ENCODE measurements at regions not wholly inside any gene's neighbourhood (a gene's known extent, or its start where the extent isn't known, plus 50 kb on each side); places are given as distances from the start of the nearest gene placed in this dataset.

GRCh38 chr7:131012477-131013031 is 278.5 kb upstream of the KLF14 start:
- Mint-ChIP-seq H3K27me3 (ENCODE audit: low read depth) (no peaks in the 10 kb centered on the region), H3K4me1 (peaks cover 28% of the 10 kb centered on the region), H3K9me3 (no peaks in the 10 kb centered on the region), H3K36me3 (no peaks in the 10 kb centered on the region), H3K27ac (peak overlapping the region; percentile 53; the same call in 1 of the 2 replicates), H3K4me3 (no peak overlapping the region)
- ATAC-seq (no peak), DNase-seq (ENCODE audit: low spot score) (no peak)
- ChIA-PET CTCF (interaction anchor here (1.4 to 2.8 kb wide), 2 partner anchors 28 to 115 kb away, joined by 4 to 14 read pairs; no protein-coding TSS in a partner anchor), POLR2A (interaction anchor here (0.7 kb wide), 1 partner anchor 512 kb away, joined by 6 read pairs; no protein-coding TSS in a partner anchor)
- TF ChIP-seq CREB1 (CRISPR knock-in tag; IDR thresholded peaks at IDR 0.05) (no peak), ZNF219 (CRISPR knock-in tag; IDR thresholded peaks at IDR 0.05; ENCODE audit: borderline replicate concordance) (no peak), MXD4 (CRISPR knock-in tag; IDR thresholded peaks at IDR 0.05; ENCODE audit: borderline replicate concordance) (no peak), NFYB (CRISPR knock-in tag; conservative IDR thresholded peaks at IDR 0.05; ENCODE audit: low read depth) (no peak), ZBTB21 (CRISPR knock-in tag; IDR thresholded peaks at IDR 0.05; ENCODE audit: borderline replicate concordance) (no peak)

DNA sequence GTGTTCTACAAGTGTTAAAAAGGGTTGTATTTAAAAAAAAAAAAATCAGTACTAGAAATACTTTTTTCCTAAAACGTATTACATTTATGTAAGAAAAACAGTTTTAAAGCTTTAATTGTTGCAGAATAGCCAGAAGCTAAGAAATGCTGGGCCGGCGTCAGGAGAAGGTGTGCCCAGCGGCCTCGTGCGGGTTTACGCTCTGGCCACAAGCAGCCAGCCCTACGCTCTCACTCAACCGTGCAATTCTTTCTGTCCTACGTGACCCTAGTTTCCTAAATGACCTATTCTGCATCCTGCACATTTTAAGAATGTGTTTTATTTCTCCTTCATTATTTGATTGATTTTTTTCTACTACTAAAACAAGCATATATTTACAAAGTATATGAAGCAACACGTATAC is 279.7 kb upstream of the KLF14 start:
- DNase-seq (ENCODE audit: low spot score) (no peak), ATAC-seq (no peak)
- H3K27ac Mint-ChIP-seq: no peak overlapping the region
- no peaks in the 10 kb centered on the region for H3K9me3 Mint-ChIP-seq
- no peak overlapping the region for H3K4me3 Mint-ChIP-seq
- no peaks in the 10 kb centered on the region for H3K36me3 Mint-ChIP-seq
- no peaks in the 10 kb centered on the region for H3K27me3 Mint-ChIP-seq (ENCODE audit: low read depth)
- ChIA-PET POLR2A (no interaction called here), CTCF (interaction anchor here (2.8 kb wide), 1 partner anchor 117 kb away, joined by 14 read pairs; no protein-coding TSS in a partner anchor)
- TF ChIP-seq ZNF121 (CRISPR knock-in tag; IDR thresholded peaks at IDR 0.05): no peak
- no peak for TF ChIP-seq NR2C2 (CRISPR knock-in tag; IDR thresholded peaks at IDR 0.05)
- no peak for TF ChIP-seq PRRX2 (CRISPR knock-in tag; IDR thresholded peaks at IDR 0.05)
- TF ChIP-seq CDX4 (CRISPR knock-in tag; IDR thresholded peaks at IDR 0.05; ENCODE audit: borderline replicate concordance): no peak
- TF ChIP-seq, protein P1, sequence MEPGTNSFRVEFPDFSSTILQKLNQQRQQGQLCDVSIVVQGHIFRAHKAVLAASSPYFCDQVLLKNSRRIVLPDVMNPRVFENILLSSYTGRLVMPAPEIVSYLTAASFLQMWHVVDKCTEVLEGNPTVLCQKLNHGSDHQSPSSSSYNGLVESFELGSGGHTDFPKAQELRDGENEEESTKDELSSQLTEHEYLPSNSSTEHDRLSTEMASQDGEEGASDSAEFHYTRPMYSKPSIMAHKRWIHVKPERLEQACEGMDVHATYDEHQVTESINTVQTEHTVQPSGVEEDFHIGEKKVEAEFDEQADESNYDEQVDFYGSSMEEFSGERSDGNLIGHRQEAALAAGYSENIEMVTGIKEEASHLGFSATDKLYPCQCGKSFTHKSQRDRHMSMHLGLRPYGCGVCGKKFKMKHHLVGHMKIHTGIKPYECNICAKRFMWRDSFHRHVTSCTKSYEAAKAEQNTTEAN (CRISPR knock-in tag; IDR thresholded peaks at IDR 0.05): no peak
- TF ChIP-seq RELA (CRISPR knock-in tag; IDR thresholded peaks at IDR 0.05; ENCODE audit: borderline replicate concordance): no peak
- TF ChIP-seq, protein P2, sequence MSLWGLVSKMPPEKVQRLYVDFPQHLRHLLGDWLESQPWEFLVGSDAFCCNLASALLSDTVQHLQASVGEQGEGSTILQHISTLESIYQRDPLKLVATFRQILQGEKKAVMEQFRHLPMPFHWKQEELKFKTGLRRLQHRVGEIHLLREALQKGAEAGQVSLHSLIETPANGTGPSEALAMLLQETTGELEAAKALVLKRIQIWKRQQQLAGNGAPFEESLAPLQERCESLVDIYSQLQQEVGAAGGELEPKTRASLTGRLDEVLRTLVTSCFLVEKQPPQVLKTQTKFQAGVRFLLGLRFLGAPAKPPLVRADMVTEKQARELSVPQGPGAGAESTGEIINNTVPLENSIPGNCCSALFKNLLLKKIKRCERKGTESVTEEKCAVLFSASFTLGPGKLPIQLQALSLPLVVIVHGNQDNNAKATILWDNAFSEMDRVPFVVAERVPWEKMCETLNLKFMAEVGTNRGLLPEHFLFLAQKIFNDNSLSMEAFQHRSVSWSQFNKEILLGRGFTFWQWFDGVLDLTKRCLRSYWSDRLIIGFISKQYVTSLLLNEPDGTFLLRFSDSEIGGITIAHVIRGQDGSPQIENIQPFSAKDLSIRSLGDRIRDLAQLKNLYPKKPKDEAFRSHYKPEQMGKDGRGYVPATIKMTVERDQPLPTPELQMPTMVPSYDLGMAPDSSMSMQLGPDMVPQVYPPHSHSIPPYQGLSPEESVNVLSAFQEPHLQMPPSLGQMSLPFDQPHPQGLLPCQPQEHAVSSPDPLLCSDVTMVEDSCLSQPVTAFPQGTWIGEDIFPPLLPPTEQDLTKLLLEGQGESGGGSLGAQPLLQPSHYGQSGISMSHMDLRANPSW (CRISPR knock-in tag; conservative IDR thresholded peaks at IDR 0.05; ENCODE audit: low read depth): no peak
- TF ChIP-seq, protein P3, sequence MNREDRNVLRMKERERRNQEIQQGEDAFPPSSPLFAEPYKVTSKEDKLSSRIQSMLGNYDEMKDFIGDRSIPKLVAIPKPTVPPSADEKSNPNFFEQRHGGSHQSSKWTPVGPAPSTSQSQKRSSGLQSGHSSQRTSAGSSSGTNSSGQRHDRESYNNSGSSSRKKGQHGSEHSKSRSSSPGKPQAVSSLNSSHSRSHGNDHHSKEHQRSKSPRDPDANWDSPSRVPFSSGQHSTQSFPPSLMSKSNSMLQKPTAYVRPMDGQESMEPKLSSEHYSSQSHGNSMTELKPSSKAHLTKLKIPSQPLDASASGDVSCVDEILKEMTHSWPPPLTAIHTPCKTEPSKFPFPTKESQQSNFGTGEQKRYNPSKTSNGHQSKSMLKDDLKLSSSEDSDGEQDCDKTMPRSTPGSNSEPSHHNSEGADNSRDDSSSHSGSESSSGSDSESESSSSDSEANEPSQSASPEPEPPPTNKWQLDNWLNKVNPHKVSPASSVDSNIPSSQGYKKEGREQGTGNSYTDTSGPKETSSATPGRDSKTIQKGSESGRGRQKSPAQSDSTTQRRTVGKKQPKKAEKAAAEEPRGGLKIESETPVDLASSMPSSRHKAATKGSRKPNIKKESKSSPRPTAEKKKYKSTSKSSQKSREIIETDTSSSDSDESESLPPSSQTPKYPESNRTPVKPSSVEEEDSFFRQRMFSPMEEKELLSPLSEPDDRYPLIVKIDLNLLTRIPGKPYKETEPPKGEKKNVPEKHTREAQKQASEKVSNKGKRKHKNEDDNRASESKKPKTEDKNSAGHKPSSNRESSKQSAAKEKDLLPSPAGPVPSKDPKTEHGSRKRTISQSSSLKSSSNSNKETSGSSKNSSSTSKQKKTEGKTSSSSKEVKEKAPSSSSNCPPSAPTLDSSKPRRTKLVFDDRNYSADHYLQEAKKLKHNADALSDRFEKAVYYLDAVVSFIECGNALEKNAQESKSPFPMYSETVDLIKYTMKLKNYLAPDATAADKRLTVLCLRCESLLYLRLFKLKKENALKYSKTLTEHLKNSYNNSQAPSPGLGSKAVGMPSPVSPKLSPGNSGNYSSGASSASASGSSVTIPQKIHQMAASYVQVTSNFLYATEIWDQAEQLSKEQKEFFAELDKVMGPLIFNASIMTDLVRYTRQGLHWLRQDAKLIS (CRISPR knock-in tag; IDR thresholded peaks at IDR 0.05; ENCODE audit: borderline replicate concordance): no peak
- TF ChIP-seq CBFB (CRISPR knock-in tag; IDR thresholded peaks at IDR 0.05; ENCODE audit: low read depth): no peak
- TF ChIP-seq, protein P4, sequence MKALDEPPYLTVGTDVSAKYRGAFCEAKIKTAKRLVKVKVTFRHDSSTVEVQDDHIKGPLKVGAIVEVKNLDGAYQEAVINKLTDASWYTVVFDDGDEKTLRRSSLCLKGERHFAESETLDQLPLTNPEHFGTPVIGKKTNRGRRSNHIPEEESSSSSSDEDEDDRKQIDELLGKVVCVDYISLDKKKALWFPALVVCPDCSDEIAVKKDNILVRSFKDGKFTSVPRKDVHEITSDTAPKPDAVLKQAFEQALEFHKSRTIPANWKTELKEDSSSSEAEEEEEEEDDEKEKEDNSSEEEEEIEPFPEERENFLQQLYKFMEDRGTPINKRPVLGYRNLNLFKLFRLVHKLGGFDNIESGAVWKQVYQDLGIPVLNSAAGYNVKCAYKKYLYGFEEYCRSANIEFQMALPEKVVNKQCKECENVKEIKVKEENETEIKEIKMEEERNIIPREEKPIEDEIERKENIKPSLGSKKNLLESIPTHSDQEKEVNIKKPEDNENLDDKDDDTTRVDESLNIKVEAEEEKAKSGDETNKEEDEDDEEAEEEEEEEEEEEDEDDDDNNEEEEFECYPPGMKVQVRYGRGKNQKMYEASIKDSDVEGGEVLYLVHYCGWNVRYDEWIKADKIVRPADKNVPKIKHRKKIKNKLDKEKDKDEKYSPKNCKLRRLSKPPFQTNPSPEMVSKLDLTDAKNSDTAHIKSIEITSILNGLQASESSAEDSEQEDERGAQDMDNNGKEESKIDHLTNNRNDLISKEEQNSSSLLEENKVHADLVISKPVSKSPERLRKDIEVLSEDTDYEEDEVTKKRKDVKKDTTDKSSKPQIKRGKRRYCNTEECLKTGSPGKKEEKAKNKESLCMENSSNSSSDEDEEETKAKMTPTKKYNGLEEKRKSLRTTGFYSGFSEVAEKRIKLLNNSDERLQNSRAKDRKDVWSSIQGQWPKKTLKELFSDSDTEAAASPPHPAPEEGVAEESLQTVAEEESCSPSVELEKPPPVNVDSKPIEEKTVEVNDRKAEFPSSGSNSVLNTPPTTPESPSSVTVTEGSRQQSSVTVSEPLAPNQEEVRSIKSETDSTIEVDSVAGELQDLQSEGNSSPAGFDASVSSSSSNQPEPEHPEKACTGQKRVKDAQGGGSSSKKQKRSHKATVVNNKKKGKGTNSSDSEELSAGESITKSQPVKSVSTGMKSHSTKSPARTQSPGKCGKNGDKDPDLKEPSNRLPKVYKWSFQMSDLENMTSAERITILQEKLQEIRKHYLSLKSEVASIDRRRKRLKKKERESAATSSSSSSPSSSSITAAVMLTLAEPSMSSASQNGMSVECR (CRISPR knock-in tag; IDR thresholded peaks at IDR 0.05; ENCODE audit: borderline replicate concordance): no peak
- H3K4me1 Mint-ChIP-seq: peaks cover 24% of the 10 kb centered on the region

Data from WTC11 (cell line).